ENCODE measurements at regions not wholly inside any gene's neighbourhood (a gene's known extent, or its start where the extent isn't known, plus 50 kb on each side); places are given as distances from the start of the nearest gene placed in this dataset.

DNA sequence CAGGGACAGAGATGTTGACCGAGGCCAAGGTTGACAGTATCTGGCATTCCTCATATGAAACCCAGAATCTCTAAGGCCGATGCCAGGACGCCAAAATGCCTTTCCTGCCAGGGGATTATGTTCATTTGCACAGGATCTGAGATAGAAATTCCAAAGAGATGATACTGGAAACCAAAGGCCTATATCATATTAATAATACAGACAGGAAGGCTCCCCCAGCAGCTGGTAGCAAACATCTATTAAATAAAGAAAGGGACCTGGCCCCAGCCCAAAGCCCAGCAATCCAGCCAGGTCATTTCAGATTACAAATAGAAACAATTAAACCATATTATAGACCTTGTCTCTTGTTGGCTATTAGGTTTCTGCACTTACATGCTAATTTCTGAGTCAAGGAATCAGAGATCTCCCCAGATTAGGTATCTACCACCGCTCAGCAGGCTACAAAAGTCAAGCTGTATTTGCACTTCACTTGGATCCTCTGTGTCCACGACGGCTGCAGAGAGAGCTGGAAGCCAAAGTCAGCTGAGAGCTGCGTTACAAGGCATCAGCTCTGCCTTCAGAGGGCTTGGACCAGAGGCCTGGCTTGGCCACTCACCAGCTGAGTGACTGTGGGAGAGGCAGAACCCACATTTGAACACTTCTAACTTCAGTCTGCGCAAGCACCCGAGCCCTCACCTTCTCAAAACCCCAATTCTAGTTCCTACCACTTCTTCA is 269.3 kb upstream of the SIX2 start:
- in situ Hi-C loops (cut with HindIII; ENCODE audit: low sequenced_read_pairs): no loop called here
- TF ChIP-seq, protein P1, sequence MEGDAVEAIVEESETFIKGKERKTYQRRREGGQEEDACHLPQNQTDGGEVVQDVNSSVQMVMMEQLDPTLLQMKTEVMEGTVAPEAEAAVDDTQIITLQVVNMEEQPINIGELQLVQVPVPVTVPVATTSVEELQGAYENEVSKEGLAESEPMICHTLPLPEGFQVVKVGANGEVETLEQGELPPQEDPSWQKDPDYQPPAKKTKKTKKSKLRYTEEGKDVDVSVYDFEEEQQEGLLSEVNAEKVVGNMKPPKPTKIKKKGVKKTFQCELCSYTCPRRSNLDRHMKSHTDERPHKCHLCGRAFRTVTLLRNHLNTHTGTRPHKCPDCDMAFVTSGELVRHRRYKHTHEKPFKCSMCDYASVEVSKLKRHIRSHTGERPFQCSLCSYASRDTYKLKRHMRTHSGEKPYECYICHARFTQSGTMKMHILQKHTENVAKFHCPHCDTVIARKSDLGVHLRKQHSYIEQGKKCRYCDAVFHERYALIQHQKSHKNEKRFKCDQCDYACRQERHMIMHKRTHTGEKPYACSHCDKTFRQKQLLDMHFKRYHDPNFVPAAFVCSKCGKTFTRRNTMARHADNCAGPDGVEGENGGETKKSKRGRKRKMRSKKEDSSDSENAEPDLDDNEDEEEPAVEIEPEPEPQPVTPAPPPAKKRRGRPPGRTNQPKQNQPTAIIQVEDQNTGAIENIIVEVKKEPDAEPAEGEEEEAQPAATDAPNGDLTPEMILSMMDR (IDR thresholded peaks at IDR 0.05; ENCODE audit: low read depth, low read length, missing control alignments): no peak
- DNase-seq (ENCODE audit: low read depth): no peak
- no peak overlapping the region for H3K4me3 ChIP-seq (ENCODE audit: low read depth, low read length)

DNA sequence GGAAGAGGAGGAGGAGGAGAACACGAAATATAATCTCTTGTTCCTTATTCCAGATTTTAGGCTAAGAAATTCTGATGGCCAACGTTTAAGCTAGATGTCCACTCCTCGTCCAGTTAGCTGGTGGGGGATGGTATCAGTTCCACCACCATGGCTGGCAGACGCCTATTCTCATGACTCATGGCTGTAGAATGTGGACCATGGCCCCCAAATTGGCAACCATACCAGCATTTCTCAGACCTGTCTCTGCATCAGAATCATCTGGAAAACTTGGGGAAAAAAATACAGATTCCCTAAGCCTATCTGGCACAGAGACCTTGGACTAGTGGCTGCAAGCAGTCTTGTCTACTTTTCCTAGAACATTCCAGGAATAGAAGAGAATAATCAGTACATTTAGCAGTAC is 267.7 kb upstream of the SIX2 start:
- H3K4me3 ChIP-seq (ENCODE audit: low read depth, low read length): no peak overlapping the region
- TF ChIP-seq, protein P1 (IDR thresholded peaks at IDR 0.05; ENCODE audit: low read depth, low read length, missing control alignments): no peak
- DNase-seq (ENCODE audit: low read depth): no peak
- in situ Hi-C loops (cut with HindIII; ENCODE audit: low sequenced_read_pairs): no loop called here

DNA sequence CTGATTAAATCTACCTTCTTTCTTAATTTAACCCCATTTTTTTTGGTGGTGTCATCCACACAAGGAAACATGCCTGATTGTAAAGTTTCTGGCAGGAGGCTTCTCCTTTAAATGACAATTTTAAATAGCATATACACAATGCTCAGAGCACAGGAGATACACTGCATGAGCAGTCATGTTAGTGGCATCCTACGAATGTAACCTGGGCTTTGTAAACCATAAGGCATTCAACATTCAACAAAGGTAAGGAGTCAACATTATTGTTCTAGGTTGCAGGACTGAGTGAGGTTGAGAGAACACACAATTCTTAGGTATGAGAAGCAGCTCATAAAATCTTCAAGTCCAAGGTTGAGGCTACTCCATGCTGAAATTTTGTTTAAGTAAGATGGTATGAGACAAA is 266.6 kb upstream of the SIX2 start:
- no peak for DNase-seq (ENCODE audit: low read depth)
- no peak overlapping the region for H3K4me3 ChIP-seq (ENCODE audit: low read depth, low read length)
- in situ Hi-C loops (cut with HindIII; ENCODE audit: low sequenced_read_pairs): no loop called here
- TF ChIP-seq, protein P1 (IDR thresholded peaks at IDR 0.05; ENCODE audit: low read depth, low read length, missing control alignments): no peak

DNA sequence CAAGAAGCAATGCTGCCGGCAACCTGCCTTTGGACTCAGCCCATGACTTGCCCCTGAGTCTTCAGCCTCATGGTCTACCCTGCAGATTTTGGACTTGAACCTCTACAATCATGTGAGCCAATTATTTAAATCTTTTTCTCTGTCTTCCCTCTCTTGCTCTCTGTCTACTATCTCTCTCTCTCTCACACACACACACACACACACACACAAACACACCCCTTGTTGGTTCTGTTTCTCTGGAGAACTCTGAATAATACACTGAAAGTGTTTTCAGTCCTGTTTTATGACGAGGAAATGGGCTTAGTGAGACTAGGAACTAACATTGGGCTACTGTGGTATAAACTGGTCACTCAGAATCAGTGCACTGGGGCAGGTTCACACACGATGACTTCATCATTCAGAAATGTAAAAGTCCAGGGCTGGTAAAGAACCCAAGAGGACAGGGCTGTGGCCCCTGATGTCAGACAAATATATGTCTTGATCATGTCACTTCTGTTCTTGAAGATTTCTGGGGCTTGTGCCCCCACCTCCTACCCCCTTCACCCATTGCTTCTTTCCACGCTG is 266.1 kb upstream of the SIX2 start:
- DNase-seq (ENCODE audit: low read depth): no peak
- TF ChIP-seq, protein P1 (IDR thresholded peaks at IDR 0.05; ENCODE audit: low read depth, low read length, missing control alignments): no peak
- no peak overlapping the region for H3K4me3 ChIP-seq (ENCODE audit: low read depth, low read length)
- in situ Hi-C loops (cut with HindIII; ENCODE audit: low sequenced_read_pairs): no loop called here

DNA sequence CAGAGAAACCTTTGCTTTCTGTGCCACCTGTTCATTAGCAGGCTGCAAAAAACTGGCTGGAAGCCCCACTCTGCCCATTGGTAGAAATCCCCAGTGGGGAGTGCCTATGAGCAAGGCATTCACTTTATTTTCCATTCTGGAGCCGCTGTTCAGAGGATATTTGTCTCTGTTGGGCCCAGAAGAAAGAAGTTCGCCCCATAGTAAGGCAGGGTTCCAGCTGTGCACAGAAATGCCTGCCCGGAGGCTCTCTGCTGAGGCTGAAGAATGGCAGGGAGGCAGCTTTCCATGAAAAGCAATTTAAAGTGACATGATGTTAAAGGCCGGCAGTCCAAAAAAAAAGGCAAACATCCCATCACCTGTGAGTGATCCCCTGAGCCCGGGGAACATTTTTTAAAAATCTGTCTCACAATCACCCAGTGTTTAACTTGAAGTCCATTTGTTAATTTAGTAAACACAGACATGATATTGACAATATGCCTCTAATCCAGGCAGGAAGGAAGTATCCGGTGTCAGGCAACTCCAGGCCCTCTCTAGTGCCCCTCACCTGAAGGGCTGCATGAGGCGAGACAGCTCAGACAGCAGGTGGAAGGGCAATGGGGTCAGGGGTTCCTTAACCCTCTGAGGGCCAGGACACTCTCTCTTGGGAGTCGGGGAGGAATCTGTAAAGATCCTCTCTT is 265.1 kb upstream of the SIX2 start:
- in situ Hi-C loops (cut with HindIII; ENCODE audit: low sequenced_read_pairs): no loop called here
- TF ChIP-seq, protein P1 (IDR thresholded peaks at IDR 0.05; ENCODE audit: low read depth, low read length, missing control alignments): no peak
- no peak overlapping the region for H3K4me3 ChIP-seq (ENCODE audit: low read depth, low read length)
- no peak for DNase-seq (ENCODE audit: low read depth)

DNA sequence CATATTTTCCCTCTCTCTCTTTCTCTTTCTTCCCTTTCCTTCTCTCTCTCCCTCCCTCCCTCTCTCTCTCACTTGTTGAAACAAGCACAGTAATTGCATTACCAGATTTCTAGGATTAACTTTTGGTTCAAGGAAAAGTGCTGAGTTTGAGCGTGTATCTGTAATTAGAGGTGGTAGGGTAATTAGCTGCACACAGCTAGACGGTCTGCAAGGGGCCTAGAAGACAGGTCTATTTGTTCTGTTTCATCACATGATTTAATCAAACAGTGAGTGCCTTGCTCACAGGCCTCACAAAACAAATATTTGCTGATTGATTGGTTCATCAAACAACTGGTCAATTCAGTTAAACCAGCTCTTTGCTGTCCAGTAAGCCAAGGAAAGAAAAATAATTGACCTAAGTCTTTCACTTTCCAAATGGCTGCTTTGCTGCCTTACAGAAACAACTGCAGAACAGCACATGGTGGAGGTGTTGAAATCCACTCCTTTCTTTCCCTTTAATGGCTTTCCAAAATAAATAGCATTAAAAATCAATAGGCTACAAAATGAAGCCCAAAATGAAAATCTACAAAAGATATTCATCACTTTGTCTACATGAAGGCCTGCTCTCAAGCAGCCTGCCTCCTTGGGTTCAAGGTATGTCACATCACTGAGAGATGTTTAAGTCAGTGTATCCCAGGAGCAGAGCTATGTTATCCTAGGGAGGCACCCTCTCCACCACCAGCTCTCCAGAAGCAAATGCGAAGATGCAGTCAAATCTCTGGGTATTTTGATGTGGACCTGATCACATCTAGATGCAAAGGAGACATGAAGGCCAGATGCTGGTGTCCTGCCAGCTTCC is 264.4 kb upstream of the SIX2 start:
- TF ChIP-seq, protein P1 (IDR thresholded peaks at IDR 0.05; ENCODE audit: low read depth, low read length, missing control alignments): no peak
- no peak for DNase-seq (ENCODE audit: low read depth)
- in situ Hi-C loops (cut with HindIII; ENCODE audit: low sequenced_read_pairs): no loop called here
- no peak overlapping the region for H3K4me3 ChIP-seq (ENCODE audit: low read depth, low read length)
